HPDE6-E6E7 (cell line): ENCODE measurements at regions not wholly inside any gene's neighbourhood (a gene's known extent, or its start where the extent isn't known, plus 50 kb on each side); places are given as distances from the start of the nearest gene placed in this dataset.

Experiments used
- DNase-seq: peaks from one replicate; pipeline ENCODE4 v3.0.0; 2011; ENCODE audit warnings: missing footprints; ENCODE audit errors: extremely low spot score

DNA sequence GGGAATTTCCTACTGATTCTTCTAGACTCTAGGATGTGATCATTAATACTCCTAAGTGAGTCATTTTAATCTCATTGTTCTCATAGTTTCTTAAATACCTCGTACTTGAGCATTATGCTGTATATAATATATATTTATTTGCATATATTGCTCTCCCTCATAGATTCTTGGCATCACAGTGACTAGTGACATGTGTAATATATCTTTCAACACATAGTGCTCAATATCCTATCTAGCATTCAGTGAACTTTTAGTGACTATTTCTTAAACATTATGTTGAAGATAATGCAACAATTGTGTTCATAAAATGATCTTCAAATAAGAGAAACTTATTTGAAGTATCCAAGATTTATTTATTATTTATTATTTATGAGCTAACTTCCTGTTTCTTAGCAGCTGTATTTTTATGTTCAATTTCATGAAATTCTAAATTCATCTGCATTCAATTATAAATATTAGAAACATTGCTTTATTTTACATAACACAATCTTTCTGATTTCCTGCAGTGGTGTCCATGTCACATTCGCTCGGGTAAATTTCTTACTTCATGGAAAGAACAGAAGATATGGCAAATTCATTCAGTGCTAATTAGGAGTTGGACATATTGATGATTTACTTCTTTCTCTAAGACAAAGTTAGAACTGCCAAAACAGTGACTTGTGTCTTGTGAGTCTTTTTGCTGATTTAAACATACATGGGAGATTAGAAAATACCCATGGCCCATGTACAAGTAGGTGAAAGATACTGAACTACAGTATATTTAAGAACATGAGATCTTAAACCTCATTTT lies 1095.5 kb upstream of the IGFBP7 start:
- no peak for DNase-seq

DNA sequence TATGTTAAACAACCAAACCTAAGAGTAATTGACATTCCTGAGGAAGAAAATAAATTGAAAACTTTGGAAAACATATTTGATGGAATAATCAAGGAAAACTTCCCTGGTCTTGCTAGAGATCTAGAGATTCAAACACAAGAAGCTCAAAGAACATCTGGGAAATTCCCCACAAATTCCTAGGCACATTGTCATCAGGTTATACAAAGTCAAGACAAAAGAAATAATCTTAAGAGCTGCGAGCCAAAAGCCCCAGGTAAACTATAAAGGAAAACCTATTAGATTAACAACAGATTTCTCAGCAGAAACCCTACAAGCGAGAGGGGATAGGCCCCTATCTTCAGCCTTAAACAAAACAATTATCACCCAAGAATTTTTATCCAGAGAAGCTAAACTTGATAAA lies 1082.0 kb upstream of the IGFBP7 start:
- DNase-seq, result no peak

DNA sequence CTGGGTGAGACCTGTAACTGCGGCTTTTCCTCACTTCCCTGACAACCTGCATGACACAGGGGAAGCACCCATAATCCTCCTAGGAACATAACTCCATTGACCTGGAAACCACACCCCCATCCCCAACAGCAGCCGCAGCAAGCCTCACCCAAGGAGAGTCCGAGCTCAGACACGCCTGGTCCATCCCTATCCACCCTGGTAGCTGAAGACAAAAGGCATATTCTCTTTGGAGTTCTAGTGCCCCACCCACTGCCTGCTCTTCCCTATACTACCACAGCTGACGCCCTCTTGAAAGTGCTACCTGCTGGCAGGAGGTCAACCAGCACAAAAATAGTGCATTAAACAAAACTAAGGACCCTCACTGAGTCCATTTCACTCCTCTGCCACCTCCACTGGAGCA lies 1080.9 kb upstream of the IGFBP7 start:
- no peak for DNase-seq

DNA sequence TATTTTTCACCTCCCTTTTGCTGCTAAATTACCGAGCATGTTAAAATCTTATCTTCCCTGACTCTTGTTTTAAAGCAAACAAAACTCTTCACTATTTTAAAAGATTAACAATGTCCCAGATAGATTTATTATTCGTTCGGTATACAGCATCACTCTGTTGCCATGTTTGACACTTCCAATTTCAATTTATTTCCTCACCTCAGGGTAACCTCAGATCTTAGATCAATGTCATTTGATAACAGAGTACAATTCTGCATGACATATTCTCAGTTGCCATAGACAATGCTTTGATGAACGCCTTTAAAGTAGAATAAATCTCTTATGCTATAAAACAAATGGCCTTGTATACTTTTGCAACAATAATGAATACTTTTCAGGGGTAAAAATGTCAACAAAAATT lies 1078.1 kb upstream of the IGFBP7 start:
- DNase-seq, result no peak

DNA sequence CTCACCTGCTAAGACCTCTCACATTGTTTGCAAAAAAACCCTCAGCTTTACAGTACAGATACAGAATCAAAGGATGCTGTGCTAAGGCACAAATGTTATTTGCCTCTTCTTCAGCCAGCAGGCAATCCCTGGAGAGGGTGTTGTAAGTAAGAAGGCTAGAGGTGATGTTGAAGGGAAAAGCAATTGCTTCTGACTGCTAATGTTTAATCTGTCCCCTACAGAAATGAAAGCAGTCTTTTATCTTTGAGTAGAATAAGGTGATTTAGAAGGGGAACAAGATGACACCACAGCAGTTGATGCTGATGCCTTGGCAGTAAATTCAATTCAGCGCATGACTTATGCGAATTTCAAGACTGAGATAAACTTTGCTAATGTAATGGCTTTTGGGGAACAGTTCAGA lies 1064.8 kb upstream of the IGFBP7 start:
- DNase-seq, result no peak

DNA sequence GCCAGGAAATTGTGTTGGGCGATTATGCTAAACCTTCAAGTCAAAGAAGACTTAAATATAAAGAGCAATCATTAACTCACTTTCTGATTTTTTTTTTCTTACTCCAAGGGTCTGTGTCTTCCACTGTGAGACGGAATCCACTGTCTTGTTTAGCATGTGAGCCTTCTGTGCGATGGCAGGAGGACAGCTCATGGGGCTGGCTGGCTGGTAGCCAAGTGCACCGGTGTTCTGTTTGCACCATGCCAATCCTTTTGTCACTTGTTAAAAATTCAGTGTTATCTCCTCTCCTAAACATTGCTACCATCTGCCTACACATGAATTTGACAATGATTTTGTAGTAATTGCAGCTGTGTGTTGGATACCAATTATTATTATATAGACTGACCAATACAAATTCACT lies 1056.3 kb upstream of the IGFBP7 start:
- DNase-seq, result no peak

DNA sequence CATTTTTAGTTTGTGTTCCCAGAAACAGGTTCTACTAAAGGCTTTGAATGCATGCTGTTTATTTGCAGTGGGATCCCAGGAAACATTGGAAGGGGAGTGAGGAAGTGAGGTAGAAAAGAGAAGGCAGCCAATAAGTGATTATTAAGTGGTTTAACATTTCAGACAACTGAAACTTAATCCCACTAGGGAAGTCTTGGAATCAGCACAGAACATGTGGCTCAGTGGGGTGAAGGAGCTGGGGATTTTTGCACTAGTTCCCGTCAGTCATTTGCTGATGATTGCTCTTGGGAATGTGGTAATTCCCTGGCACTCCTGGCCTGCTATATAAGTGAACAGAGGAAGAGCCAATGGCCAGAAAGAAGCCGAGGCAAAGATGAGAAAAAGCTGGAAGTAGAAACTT lies 1053.0 kb upstream of the IGFBP7 start:
- no peak for DNase-seq

DNA sequence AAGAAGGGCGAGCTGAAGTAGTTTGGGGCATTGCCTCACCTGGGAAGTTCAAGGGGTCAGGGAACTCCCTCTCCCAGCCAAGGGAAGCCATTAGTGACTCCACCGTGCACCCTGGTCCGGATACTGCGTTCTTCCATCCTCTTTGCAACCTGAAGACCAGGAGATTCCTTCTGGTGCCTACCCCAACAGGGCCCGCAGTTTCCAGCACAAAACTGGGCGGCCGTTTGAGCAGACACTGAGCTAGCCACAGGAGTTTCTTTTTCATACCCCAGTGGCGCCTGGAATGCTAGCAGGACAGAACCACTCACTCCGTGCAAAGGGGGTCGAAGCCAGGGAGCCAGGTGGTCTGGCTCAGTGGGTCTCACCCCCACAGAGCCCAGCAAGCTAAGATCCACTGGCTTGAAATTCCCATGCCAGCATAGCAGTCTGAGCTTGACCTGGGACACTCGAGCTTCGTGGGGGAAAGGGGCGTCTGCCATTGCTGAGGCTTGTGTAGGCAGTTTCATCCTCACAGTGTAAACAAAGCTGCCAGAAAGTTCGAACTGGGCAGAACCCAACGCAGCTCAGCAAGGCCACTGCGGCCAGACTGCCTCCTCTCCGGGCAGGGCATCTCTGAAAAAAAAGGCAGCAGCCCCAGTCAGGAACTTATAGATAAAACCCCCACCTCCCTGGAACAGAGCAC lies 1039.4 kb upstream of the IGFBP7 start:
- DNase-seq, result no peak

DNA sequence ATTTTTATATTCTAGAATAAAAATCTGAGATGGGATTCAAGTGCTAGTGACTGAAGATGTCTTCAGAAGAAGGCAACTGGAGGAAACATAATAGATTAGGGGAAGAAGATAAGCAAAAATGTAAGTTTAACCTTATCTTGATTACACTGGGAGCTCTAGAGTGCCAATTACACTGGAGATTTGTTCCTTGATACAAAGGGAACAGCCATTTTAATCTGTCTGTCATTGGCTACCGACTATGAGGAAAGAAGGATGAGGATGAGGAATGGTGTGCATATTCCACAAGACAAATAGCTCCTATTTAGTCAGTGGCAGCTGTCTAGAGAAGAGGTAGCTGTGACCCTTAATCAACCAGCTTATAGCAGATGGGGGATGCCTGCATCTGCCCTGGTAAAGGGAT lies 1034.5 kb upstream of the IGFBP7 start:
- DNase-seq, result no peak

DNA sequence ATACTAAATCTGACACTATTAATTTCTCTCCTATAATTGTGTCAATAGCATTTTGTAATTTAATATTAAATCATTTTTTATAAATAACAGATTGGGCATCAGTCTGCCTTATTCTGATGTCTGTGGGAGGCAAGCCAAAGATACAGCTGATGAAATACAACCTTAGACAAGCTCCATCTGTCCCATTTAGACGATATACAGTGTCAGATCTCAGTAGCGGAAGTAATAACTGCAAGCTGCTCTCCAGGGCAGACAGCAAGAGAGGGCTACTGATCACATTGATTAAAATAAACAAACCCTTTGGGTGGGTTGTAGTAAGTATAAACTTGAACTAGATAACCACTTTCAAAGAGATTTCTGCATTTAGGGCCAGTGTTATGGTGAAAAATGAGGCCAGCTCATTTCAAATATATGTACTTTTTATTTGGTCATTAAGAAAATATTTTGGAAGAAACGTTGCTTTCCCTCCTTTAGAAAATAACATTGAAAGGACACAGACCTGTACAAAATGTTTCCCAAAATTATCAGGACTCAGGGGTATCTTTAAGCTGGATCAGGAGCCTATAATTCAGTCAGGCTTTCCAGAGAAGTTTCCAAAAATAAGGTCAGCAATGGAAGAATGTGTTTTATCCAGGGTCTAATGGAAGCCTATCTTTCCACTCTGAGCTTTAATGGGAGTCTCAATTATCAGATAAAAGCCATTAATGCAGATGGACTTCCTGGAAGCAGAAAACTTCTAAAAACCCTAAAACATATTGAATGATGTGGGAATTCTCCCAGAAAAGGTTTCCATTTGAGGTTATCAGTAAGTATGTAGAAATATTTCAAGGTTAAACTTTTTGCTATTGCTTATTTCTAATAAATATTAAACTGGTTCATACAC lies 1028.8 kb upstream of the IGFBP7 start:
- no peak for DNase-seq

DNA sequence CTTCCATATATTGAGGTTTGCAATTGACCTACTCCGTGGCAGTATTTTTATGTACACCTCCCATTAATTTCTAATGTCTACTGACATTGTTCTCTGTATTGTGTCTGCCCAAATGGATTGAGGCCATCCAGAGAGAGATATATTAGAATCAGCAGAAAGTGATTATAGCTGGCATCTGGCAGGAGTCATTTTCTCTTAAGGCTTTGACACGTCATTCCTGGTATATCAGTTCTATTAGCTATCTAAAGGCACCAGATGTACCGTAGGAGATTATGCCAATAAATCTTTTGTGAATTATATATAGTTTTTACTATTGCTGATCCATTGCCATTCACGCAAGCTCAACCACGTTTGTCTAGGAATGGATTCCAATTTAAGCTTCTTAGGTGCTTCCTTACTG lies 1026.4 kb upstream of the IGFBP7 start:
- DNase-seq, result no peak

DNA sequence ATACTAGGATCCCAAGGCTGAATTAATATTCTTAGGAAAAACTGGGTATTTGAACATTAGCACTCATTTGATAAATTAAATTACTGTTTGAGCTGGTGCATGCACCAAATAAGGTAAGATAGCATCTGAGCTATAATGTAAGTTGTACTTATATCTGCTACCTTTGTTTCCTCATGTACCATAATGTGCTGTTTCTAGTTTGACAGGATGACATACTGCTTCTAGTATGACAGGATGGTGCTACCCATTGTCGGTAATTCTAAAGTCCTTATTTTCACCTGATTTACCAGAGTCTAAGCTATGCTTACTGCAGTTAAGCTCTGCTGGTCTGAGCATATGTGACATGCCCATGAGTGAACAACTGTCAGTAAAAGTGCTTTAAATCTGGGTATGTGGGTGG lies 1017.5 kb upstream of the IGFBP7 start:
- DNase-seq, result no peak

DNA sequence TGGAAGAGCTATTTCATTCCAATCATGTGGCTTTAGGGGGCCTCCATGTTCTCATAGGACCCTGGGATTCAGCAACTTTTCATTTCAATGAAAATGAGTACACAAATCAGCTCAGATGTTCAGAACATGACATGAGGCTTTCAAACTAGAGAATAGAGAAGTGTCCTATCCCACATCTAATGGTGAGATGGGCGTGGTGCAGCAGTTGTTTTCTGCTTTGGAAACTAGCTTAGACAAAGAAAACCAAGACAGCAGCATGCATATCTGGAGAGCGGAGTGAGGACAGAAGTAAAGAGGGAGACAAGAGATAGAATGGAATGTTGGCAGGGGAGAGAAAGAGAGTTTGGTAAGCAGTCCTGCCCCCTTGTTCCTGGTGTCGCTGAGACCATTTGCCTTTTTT lies 1009.1 kb upstream of the IGFBP7 start:
- DNase-seq, result no peak

DNA sequence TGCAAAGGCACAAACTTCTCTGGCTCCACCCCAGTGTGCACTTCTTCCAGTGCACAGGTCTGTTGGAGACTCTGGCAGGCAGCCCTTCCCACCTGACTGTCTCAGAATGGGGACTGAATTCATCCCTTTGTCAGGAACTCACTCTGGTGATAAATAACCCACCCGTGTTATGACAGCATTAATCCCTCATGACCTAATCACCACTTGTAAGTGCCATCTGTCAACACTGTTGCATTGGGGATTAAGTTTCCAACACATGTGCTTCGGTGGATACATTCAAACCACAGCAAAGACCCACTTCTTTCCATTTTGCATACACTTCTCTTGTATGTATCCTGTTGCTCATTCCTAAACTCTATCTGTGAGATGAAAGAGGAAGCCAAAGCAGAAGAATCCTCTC lies 1002.9 kb upstream of the IGFBP7 start:
- no peak for DNase-seq

DNA sequence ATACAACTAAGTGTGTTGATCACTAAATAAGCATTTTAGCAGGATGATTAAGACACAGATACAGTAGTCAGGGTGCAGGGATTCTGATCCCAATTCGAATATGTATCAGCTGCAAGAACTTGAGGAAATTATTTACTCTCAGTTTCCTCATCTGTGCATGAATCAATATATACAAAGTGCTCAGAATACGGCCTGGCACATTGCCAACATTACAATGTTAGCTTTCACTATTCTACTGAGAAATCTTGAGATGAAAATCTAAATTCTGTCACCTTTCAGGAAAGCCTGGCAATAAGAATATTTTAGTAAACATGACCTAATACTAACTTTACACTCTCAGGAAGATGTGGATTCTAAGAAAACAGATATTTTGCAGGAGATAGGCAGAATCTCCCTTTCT lies 1001.6 kb upstream of the IGFBP7 start:
- no peak for DNase-seq

DNA sequence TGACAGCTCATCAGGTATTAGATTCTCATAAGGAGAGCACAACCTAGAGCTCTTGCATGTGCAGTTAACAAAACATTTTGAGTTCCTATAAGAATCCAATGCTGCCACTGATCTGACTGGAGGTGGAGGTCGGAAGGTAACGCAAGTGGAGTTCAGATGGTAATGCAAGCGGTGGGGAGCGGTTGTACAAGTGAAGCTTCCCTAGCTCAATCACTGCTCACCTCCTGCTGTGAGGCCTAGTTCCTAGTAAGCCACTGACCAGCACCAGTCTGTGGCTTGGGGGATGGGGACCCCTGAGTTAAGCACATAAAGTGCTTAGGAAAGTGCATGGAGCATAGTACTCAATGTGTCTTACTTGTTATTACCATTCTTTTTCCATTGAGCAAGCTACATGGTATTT lies 983.2 kb upstream of the IGFBP7 start:
- no peak for DNase-seq

DNA sequence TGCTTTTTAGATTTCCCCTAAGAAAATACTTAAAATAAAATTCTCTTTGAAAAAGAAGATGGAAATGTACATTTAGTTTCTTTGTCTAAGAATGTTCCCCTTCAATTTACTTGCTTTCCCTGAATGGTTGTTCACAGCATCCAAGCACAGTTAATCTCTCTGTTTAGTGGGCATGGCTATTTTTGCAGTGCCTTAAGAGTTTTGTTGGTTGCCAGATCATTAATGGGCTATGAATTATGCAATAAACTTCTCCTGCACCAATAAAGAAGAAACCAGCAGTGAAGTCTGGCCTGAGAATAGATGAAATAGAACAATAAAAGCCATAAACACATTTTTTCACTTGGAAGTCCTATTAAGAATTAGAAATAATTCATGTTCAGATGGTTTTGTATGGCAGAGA lies 980.4 kb upstream of the IGFBP7 start:
- DNase-seq, result no peak

DNA sequence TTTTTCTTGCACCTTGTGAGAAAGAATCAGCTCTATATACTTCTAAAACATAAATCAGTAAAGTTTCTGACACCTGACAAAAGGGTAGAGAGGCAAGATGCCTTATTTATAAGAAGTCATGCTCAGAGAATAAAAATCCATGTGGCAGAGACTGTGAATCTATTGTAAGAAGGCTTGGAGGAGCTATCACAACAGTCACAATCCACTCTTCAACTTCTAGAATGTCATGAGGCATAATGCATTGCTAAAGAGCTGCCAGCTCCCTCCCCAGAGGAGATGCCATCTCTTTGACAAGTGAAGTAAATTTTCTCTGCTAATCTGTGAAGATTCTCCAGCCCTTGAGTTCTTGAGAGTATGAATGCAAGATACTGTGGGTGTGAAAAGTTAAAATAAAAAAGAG lies 971.2 kb upstream of the IGFBP7 start:
- no peak for DNase-seq

DNA sequence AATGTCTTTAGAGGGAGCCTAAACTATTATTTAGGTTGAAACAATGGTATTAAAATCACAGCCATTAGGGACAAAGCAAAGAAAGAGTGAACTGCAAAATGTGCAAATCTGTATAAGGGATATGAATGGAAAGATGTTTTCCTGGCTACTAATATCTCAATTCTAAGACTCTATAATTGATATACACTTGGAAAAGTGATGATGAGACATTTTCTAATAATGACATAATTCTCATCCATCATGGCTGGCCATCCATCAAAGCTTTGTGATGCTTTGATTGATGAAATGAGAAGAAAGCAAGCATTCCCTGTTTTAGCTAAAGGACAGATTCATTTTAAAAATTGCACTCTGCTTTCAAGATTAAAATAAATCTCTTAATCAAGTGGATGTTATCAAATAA lies 965.5 kb upstream of the IGFBP7 start:
- no peak for DNase-seq

DNA sequence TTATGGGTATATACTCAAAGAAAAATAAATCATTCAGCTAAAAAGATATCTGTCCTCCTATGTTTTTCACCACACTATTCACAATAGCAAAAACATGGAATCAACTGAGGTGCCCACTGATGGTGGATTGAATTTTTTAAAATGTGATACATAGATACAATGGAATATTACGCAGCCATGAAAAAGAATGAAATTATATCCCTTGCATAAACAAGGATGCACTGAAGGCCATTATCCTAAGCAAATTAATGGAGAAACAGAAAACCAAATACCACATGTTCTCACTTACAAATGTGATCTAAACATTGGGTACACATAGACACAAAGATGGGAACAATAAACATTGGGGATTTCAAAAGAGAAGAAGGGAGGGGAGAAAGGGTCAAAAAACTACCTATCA lies 964.2 kb upstream of the IGFBP7 start:
- DNase-seq, result no peak

DNA sequence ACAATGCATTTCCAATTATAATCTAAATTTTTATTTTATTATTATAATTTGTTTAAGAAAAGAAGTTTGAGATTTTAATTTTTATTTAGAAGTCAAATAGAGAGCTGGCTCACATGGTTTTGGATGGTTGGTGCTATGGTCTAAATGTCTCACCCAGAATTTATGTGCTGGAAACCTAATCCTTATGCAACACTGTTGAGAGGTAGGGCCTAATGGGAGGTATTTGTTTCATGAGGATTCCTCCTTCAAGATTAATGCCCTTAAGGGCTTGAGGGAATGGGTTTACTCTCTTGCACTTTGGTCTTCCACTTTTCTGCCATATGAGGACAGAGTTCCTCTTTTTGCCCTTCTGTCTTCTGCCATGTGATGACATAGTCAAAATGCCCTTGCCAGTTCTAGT lies 960.5 kb upstream of the IGFBP7 start:
- DNase-seq, result no peak

DNA sequence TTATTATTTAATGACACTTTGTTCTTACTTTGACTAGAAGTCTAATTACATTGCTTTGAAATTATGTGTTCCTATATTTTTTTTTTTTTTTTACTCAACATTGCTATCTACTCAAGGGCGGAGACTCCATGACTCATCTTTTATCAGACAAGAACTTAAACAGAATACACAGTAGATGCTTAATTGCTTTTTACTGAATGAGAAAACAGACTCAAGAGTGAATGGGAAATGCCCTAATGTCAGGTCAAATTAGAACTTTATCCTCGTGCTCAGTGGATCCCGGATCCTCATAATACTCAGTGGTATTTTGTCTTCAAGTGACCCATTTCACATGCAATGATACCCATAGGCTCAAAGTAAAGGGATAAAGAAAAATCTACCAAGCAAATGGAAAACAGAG lies 954.5 kb upstream of the IGFBP7 start:
- DNase-seq, result no peak
